ENCODE measurements at regions not wholly inside any gene's neighbourhood (a gene's known extent, or its start where the extent isn't known, plus 50 kb on each side); places are given as distances from the start of the nearest gene placed in this dataset.

DNA sequence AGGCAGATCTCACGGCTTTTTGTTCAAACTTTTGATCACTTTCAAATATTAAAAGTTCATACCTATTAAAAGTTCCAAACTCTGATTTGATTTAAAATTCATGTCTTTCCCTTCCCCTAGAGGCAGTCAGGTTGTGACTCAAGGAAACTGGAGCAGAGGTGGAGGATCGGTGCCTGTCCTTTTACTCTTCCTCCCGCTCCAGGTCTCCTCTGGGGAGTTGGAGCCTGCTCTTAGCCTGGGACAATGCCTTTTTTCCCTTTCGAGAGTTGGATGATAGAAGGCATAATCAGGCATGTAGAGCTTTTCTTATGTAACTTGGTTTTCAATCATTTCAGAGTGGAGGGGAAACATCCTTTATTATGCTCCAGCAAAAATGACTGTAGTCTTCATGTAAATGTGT, 1706.1 kb upstream of the CELF4 start:
- Histone ChIP-seq H3K4me3 (no peak overlapping the region), H3K9me3 (no peaks in the 10 kb centered on the region), H3K27me3 (no peaks in the 10 kb centered on the region), H3K36me3 (no peaks in the 10 kb centered on the region), H3K27ac (no peak overlapping the region), H3K4me1 (no peaks in the 10 kb centered on the region)
- no peak for TF ChIP-seq POLR2A (IDR thresholded peaks at IDR 0.05)
- TF ChIP-seq, protein P1, sequence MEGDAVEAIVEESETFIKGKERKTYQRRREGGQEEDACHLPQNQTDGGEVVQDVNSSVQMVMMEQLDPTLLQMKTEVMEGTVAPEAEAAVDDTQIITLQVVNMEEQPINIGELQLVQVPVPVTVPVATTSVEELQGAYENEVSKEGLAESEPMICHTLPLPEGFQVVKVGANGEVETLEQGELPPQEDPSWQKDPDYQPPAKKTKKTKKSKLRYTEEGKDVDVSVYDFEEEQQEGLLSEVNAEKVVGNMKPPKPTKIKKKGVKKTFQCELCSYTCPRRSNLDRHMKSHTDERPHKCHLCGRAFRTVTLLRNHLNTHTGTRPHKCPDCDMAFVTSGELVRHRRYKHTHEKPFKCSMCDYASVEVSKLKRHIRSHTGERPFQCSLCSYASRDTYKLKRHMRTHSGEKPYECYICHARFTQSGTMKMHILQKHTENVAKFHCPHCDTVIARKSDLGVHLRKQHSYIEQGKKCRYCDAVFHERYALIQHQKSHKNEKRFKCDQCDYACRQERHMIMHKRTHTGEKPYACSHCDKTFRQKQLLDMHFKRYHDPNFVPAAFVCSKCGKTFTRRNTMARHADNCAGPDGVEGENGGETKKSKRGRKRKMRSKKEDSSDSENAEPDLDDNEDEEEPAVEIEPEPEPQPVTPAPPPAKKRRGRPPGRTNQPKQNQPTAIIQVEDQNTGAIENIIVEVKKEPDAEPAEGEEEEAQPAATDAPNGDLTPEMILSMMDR (IDR thresholded peaks at IDR 0.05), result no peak
- no peak for TF ChIP-seq EP300 (IDR thresholded peaks at IDR 0.05)
- no peak for DNase-seq (ENCODE audit: low spot score in 2 of 2)
- 81 to 88% methylated on average over 4 of the region's 4 CpGs for WGBS, 2 donors

DNA sequence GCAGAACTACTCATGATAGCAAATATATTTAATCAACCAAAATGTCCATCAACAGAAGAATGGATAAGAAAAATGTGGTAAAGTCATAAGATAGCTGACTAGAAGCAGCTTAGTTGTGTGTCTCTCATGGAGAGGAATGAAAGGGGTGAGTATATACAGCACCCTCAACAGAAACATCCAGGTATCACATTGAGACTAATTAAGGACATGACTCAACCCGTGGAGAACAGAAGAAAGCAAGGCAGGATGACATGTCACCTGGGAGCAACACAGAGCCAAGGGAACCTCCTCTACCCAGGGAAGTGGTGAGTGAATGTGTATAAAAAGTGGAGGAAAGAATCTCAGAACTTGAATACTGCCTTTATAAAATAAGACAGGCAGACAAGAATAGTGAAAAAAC, 1695.0 kb upstream of the CELF4 start:
- H3K4me3 ChIP-seq, result no peak overlapping the region
- H3K27ac ChIP-seq, result no peak overlapping the region
- no peaks in the 10 kb centered on the region for H3K4me1 ChIP-seq
- no peaks in the 10 kb centered on the region for H3K27me3 ChIP-seq
- 85 to 91% methylated on average over 1 of the region's 1 CpG for WGBS, 2 donors
- no peak for DNase-seq (ENCODE audit: low spot score in 2 of 2)
- H3K9me3 ChIP-seq, result no peaks in the 10 kb centered on the region
- no peaks in the 10 kb centered on the region for H3K36me3 ChIP-seq
- TF ChIP-seq, protein P1 (IDR thresholded peaks at IDR 0.05), result no peak
- TF ChIP-seq POLR2A (IDR thresholded peaks at IDR 0.05) (no peak), EP300 (IDR thresholded peaks at IDR 0.05) (no peak)

DNA sequence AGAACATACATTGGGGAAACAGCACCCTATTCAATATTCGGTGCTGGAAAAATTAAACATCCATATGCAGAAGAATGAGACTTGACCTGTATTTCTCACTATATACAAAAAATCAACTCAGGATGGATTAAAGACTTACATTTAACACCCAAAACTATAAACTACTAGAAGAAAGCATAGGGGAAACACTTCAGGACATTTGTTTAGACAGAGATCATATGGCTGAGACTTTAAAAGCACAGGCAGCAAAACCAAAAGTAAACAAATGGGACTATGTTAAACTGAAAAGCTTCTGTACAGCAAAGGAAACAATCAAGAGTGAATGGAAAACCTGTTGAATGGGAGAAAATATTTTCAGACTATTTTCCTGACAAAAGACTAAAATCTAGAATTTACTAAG, 1694.1 kb upstream of the CELF4 start:
- Histone ChIP-seq H3K4me3 (no peak overlapping the region), H3K27ac (no peak overlapping the region), H3K4me1 (no peaks in the 10 kb centered on the region), H3K27me3 (no peaks in the 10 kb centered on the region), H3K9me3 (no peaks in the 10 kb centered on the region), H3K36me3 (no peaks in the 10 kb centered on the region)
- 93 to 94% methylated on average over 1 of the region's 1 CpG for WGBS, 2 donors
- TF ChIP-seq EP300 (IDR thresholded peaks at IDR 0.05) (no peak), POLR2A (IDR thresholded peaks at IDR 0.05) (no peak)
- TF ChIP-seq, protein P1 (IDR thresholded peaks at IDR 0.05), result no peak
- no peak for DNase-seq (ENCODE audit: low spot score in 2 of 2)

DNA sequence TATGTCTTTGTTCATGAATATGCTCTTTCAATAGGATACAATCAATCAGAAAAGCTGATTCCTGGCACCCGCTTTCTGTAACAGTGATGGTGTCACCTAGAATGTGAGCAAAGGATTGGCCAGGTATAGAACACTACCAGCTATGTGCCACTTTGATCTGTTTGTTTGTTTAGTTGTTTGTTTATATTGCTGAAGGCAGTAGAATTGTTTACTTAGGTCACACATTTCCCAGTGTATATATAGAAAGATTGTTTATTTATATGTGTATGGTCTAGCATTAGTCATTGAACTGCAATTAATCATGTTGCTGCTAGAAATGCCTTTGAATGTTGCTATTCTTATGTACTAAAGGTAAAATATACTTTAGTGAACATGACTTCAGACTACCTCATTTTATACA, 1678.6 kb upstream of the CELF4 start:
- Histone ChIP-seq H3K27ac (no peak overlapping the region), H3K27me3 (no peaks in the 10 kb centered on the region), H3K4me1 (no peaks in the 10 kb centered on the region), H3K36me3 (no peaks in the 10 kb centered on the region), H3K9me3 (no peaks in the 10 kb centered on the region), H3K4me3 (no peak overlapping the region)
- DNase-seq (ENCODE audit: low spot score in 2 of 2), result no peak
- no peak for TF ChIP-seq EP300 (IDR thresholded peaks at IDR 0.05)
- TF ChIP-seq POLR2A (IDR thresholded peaks at IDR 0.05), result no peak
- TF ChIP-seq, protein P1 (IDR thresholded peaks at IDR 0.05), result no peak
- WGBS, 2 donors, result 93 to 96% methylated on average over 1 of the region's 1 CpG

DNA sequence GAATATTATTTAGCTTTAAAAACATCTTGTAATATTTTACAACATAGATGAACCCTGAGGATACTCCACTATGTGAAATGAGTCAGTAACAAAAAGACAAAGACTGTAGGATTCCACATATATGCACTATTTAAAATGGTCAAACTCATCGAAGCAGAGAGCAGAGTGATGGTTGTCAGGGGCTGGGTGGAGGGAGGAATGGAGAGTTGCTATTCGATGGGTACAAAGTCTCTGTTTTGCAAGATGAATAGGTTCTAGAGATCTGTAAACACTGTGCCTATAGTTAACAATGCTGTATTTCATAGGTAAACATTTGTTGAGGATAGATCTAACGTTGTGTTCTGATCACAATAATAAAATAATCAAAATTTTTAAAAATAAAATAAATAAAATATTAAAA, 1675.9 kb upstream of the CELF4 start:
- TF ChIP-seq, protein P1 (IDR thresholded peaks at IDR 0.05), result no peak
- TF ChIP-seq POLR2A (IDR thresholded peaks at IDR 0.05) (no peak), EP300 (IDR thresholded peaks at IDR 0.05) (no peak)
- Histone ChIP-seq H3K27ac (no peak overlapping the region), H3K36me3 (no peaks in the 10 kb centered on the region), H3K27me3 (no peaks in the 10 kb centered on the region), H3K4me1 (no peaks in the 10 kb centered on the region), H3K9me3 (no peaks in the 10 kb centered on the region), H3K4me3 (no peak overlapping the region)
- WGBS, 2 donors, result 68 to 81% methylated on average over 3 of the region's 3 CpGs
- no peak for DNase-seq (ENCODE audit: low spot score in 2 of 2)
